ENCODE measurements at regions not wholly inside any gene's neighbourhood (a gene's known extent, or its start where the extent isn't known, plus 50 kb on each side); places are given as distances from the start of the nearest gene placed in this dataset.

DNA sequence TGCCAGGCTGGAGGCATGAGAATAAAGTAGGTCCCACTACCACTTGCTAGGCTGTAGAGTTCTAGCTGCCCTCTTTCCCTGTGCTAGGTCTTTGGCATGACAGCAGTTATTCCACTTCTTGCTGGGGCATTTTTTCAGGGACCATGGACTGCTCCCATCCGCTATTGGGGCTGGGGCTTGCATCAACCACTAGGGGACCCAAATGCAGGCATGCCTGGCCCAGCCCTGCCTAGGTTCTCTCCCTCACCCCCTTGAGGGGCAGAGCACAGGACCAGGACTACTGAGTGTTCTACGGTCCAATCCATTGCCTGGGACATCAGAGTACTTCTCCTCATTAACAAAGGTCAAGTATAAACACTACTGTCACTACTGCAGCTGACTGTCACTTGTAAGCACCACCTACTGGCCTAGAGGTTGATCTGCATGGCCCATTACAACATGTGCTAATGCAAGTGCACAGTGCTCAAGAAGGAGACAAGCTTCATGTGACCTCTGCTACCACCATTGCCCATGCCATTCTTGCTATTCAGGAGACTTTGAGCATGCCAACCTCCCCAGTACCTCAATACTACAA lies 270.5 kb downstream of the MBNL1 start:
- no peak for DNase-seq (ENCODE audit: insufficient read length, low spot score, missing footprints)
- no peak overlapping the region for H3K27ac ChIP-seq (ENCODE audit: low read depth, low read length)
- no peaks in the 10 kb centered on the region for H3K4me1 ChIP-seq (ENCODE audit: insufficient read depth, low read length)
- H3K36me3 ChIP-seq (ENCODE audit: insufficient read depth, low read length) = no peaks in the 10 kb centered on the region
- no peak overlapping the region for H2AFZ ChIP-seq (ENCODE audit: low read length)
- H3K4me2 ChIP-seq (ENCODE audit: insufficient read depth, low read length) = no peak overlapping the region
- H3K9me3 ChIP-seq (ENCODE audit: low read depth, low read length) = no peaks in the 10 kb centered on the region
- no peaks in the 10 kb centered on the region for H3K79me2 ChIP-seq (ENCODE audit: insufficient read depth, low read length)
- no peak overlapping the region for H3K4me3 ChIP-seq (ENCODE audit: insufficient read depth, low read length)
- TF ChIP-seq, protein P1, sequence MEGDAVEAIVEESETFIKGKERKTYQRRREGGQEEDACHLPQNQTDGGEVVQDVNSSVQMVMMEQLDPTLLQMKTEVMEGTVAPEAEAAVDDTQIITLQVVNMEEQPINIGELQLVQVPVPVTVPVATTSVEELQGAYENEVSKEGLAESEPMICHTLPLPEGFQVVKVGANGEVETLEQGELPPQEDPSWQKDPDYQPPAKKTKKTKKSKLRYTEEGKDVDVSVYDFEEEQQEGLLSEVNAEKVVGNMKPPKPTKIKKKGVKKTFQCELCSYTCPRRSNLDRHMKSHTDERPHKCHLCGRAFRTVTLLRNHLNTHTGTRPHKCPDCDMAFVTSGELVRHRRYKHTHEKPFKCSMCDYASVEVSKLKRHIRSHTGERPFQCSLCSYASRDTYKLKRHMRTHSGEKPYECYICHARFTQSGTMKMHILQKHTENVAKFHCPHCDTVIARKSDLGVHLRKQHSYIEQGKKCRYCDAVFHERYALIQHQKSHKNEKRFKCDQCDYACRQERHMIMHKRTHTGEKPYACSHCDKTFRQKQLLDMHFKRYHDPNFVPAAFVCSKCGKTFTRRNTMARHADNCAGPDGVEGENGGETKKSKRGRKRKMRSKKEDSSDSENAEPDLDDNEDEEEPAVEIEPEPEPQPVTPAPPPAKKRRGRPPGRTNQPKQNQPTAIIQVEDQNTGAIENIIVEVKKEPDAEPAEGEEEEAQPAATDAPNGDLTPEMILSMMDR (IDR thresholded peaks at IDR 0.05; ENCODE audit: extremely low read depth, low read depth, low read length) = peak; percentile 12
- no peaks in the 10 kb centered on the region for H4K20me1 ChIP-seq (ENCODE audit: insufficient read depth, low read length)
- H3K27me3 ChIP-seq (ENCODE audit: insufficient read depth, low read length) = no peaks in the 10 kb centered on the region

DNA sequence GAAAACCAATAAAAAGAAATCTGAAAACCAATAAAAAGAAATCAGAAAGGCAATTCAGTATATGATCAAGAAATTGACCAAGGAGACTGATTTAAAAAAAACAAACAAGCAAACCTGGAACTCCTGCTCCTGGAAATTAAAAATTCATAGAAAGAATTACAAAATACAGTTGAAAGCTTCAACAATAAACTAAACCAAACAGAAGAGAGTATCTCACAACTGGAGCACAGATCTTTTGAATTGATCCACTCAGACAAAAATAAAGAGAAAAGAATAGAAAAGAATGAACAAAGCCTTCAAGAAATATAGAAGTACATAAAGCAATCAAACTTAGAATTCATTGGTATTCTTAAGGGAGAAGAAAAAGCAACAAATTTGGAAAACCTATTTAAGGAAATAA lies 271.4 kb downstream of the MBNL1 start:
- no peaks in the 10 kb centered on the region for H3K9me3 ChIP-seq (ENCODE audit: low read depth, low read length)
- H3K27ac ChIP-seq (ENCODE audit: low read depth, low read length) = no peak overlapping the region
- no peaks in the 10 kb centered on the region for H3K36me3 ChIP-seq (ENCODE audit: insufficient read depth, low read length)
- H3K79me2 ChIP-seq (ENCODE audit: insufficient read depth, low read length) = no peaks in the 10 kb centered on the region
- no peaks in the 10 kb centered on the region for H4K20me1 ChIP-seq (ENCODE audit: insufficient read depth, low read length)
- H3K4me3 ChIP-seq (ENCODE audit: insufficient read depth, low read length) = no peak overlapping the region
- no peaks in the 10 kb centered on the region for H3K27me3 ChIP-seq (ENCODE audit: insufficient read depth, low read length)
- DNase-seq (ENCODE audit: insufficient read length, low spot score, missing footprints) = no peak
- no peak overlapping the region for H3K4me2 ChIP-seq (ENCODE audit: insufficient read depth, low read length)
- H3K4me1 ChIP-seq (ENCODE audit: insufficient read depth, low read length) = no peaks in the 10 kb centered on the region
- TF ChIP-seq, protein P1 (IDR thresholded peaks at IDR 0.05; ENCODE audit: extremely low read depth, low read depth, low read length) = no peak
- no peak overlapping the region for H2AFZ ChIP-seq (ENCODE audit: low read length)

DNA sequence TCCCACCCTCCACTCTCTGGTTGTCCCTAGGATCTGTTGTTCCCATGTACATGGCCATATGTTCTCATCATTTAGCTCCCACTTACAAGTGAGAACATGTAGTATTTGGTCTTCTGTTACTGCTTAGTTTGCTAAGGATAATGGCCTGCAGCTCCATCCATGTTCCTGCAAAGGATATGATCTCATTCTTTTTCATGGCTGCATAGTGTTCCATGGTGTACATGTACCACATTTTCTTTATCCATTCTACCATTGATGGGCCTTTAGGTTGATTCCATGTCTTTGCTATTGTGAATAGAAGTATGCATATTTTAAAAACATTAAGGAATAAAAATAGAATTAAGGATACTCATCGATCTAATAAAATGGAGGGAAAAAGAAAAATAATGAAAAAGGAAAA lies 278.4 kb downstream of the MBNL1 start:
- Histone ChIP-seq H3K36me3 (ENCODE audit: insufficient read depth, low read length) (no peaks in the 10 kb centered on the region), H3K9me3 (ENCODE audit: low read depth, low read length) (no peaks in the 10 kb centered on the region), H3K27me3 (ENCODE audit: insufficient read depth, low read length) (no peaks in the 10 kb centered on the region), H3K4me2 (ENCODE audit: insufficient read depth, low read length) (no peak overlapping the region), H2AFZ (ENCODE audit: low read length) (no peak overlapping the region), H4K20me1 (ENCODE audit: insufficient read depth, low read length) (no peaks in the 10 kb centered on the region), H3K79me2 (ENCODE audit: insufficient read depth, low read length) (no peaks in the 10 kb centered on the region), H3K4me1 (ENCODE audit: insufficient read depth, low read length) (no peaks in the 10 kb centered on the region), H3K4me3 (ENCODE audit: insufficient read depth, low read length) (no peak overlapping the region), H3K27ac (ENCODE audit: low read depth, low read length) (no peak overlapping the region)
- TF ChIP-seq, protein P1 (IDR thresholded peaks at IDR 0.05; ENCODE audit: extremely low read depth, low read depth, low read length) = no peak
- DNase-seq (ENCODE audit: insufficient read length, low spot score, missing footprints) = no peak

DNA sequence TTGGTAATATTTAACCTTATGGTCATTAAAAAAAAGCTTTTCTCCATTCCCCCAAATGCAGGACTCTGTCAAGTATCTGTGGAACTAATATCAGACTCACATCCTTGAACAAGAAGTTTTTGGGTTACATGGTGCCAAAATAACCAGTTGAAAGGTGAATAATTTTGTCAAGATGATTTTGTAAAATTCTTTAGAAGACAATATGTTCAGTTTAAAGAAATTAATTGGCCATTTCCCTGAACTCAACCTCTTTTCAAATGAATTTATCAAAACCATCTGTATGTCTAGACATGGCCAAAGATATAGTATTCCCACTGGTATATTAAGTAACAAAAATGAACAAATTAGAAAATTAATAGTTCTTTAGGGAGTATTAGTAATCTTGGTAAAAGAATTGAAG lies 280.5 kb downstream of the MBNL1 start:
- no peaks in the 10 kb centered on the region for H3K27me3 ChIP-seq (ENCODE audit: insufficient read depth, low read length)
- DNase-seq (ENCODE audit: insufficient read length, low spot score, missing footprints) = no peak
- TF ChIP-seq, protein P1 (IDR thresholded peaks at IDR 0.05; ENCODE audit: extremely low read depth, low read depth, low read length) = no peak
- no peak overlapping the region for H3K4me3 ChIP-seq (ENCODE audit: insufficient read depth, low read length)
- no peaks in the 10 kb centered on the region for H3K4me1 ChIP-seq (ENCODE audit: insufficient read depth, low read length)
- no peak overlapping the region for H3K27ac ChIP-seq (ENCODE audit: low read depth, low read length)
- no peaks in the 10 kb centered on the region for H3K79me2 ChIP-seq (ENCODE audit: insufficient read depth, low read length)
- no peak overlapping the region for H2AFZ ChIP-seq (ENCODE audit: low read length)
- no peaks in the 10 kb centered on the region for H4K20me1 ChIP-seq (ENCODE audit: insufficient read depth, low read length)
- no peaks in the 10 kb centered on the region for H3K9me3 ChIP-seq (ENCODE audit: low read depth, low read length)
- no peaks in the 10 kb centered on the region for H3K36me3 ChIP-seq (ENCODE audit: insufficient read depth, low read length)
- no peak overlapping the region for H3K4me2 ChIP-seq (ENCODE audit: insufficient read depth, low read length)

Data from osteoblast (primary cell).